H9 (cell line): ENCODE measurements at regions not wholly inside any gene's neighbourhood (a gene's known extent, or its start where the extent isn't known, plus 50 kb on each side); places are given as distances from the start of the nearest gene placed in this dataset.

ENCODE experiments used
- DNase-seq: peaks from one replicate; pipeline ENCODE4 v3.0.0-alpha.2; 2017
- H2AFZ ChIP-seq: one replicate; pipeline ENCODE4 v1.6.1; 2013; ENCODE audit warnings: mild to moderate bottlenecking, low read length, control low read depth, moderate library complexity
- H2AK5ac ChIP-seq: 2 replicates; pipeline ENCODE4 v1.6.1; 2013; ENCODE audit warnings: low read length, control low read depth, mixed read lengths; ENCODE audit not compliant: insufficient read length
- H2BK120ac ChIP-seq: one replicate; pipeline ENCODE4 v1.6.1; 2013; ENCODE audit warnings: low read depth, mild to moderate bottlenecking, low read length, control low read depth, inconsistent platforms; ENCODE audit not compliant: poor library complexity, severe bottlenecking
- H2BK12ac ChIP-seq: 2 replicates; pipeline ENCODE4 v1.6.1; 2013; ENCODE audit warnings: low read length, control low read depth, mixed read lengths, low read depth; ENCODE audit not compliant: insufficient read length
- H2BK15ac ChIP-seq: 2 replicates; pipeline ENCODE4 v1.6.1; 2013; ENCODE audit warnings: low read depth, low read length, control low read depth
- H2BK20ac ChIP-seq: one replicate; pipeline ENCODE4 v1.6.1; 2013; ENCODE audit warnings: low read depth, mild to moderate bottlenecking, low read length, control low read depth, inconsistent platforms; ENCODE audit not compliant: poor library complexity, severe bottlenecking
- H2BK5ac ChIP-seq: 2 replicates; pipeline ENCODE4 v1.6.1; 2013; ENCODE audit warnings: low read length, control low read depth, mixed read lengths; ENCODE audit not compliant: insufficient read length
- H3K14ac ChIP-seq: 2 replicates; pipeline ENCODE4 v1.6.1; 2013; ENCODE audit warnings: low read length, control low read depth; ENCODE audit not compliant: insufficient read depth
- H3K18ac ChIP-seq: 2 replicates; pipeline ENCODE4 v1.6.1; 2013; ENCODE audit warnings: low read depth, mild to moderate bottlenecking, mixed read lengths, low read length, control low read depth; ENCODE audit not compliant: insufficient read length
- H3K23ac ChIP-seq: 2 replicates; pipeline ENCODE4 v1.6.1; 2013; ENCODE audit warnings: low read length, control low read depth, mixed read lengths, low read depth; ENCODE audit not compliant: insufficient read length
- H3K23me2 ChIP-seq: 2 replicates; pipeline ENCODE4 v1.6.1; 2013; ENCODE audit warnings: low read depth, mild to moderate bottlenecking, mixed read lengths, low read length, control low read depth; ENCODE audit not compliant: insufficient read length, poor library complexity, severe bottlenecking
- H3K27ac ChIP-seq: 2 replicates; pipeline ENCODE4 v1.5.1; 2013; ENCODE audit warnings: low read length, control low read depth, mixed read lengths, low read depth; ENCODE audit not compliant: insufficient read length
- H3K27me3 ChIP-seq: 2 replicates; pipeline ENCODE4 v1.6.1; 2013; ENCODE audit warnings: low read length, control low read depth, inconsistent platforms; ENCODE audit not compliant: insufficient read depth
- H3K4ac ChIP-seq: 2 replicates; pipeline ENCODE4 v1.6.1; 2013; ENCODE audit warnings: low read depth, mild to moderate bottlenecking, control low read depth, inconsistent platforms, low read length, moderate library complexity
- H3K4me1 ChIP-seq: 2 replicates; pipeline ENCODE4 v1.6.1; 2013; ENCODE audit warnings: low read length, control low read depth, inconsistent platforms; ENCODE audit not compliant: insufficient read depth
- H3K4me2 ChIP-seq: 2 replicates; pipeline ENCODE4 v1.6.1; 2013; ENCODE audit warnings: low read length, control low read depth, mixed read lengths; ENCODE audit not compliant: insufficient read length, insufficient read depth
- H3K56ac ChIP-seq: 2 replicates; pipeline ENCODE4 v1.6.1; 2013; ENCODE audit warnings: low read depth, mild to moderate bottlenecking, mixed read lengths, low read length, control low read depth; ENCODE audit not compliant: insufficient read length
- H3K79me1 ChIP-seq: 2 replicates; pipeline ENCODE4 v1.6.1; 2013; ENCODE audit warnings: low read depth, mild to moderate bottlenecking, moderate library complexity, low read length, control low read depth, inconsistent platforms; ENCODE audit not compliant: insufficient read depth, poor library complexity, severe bottlenecking
- H3K79me2 ChIP-seq: 2 replicates; pipeline ENCODE4 v1.6.1; 2013; ENCODE audit warnings: low read length, control low read depth, inconsistent platforms; ENCODE audit not compliant: insufficient read depth
- H3K9ac ChIP-seq: 2 replicates; pipeline ENCODE4 v1.6.1; 2013; ENCODE audit warnings: low read length, control low read depth, mixed read lengths; ENCODE audit not compliant: insufficient read length; ENCODE audit errors: extremely low read depth
- H3K9me3 ChIP-seq: one replicate; pipeline ENCODE4 v1.6.1; 2013; ENCODE audit warnings: low read depth, low read length, inconsistent platforms; ENCODE audit not compliant: control insufficient read depth
- H3T11ph ChIP-seq: one replicate; pipeline ENCODE4 v1.6.1; 2013; ENCODE audit warnings: mild to moderate bottlenecking, low read length, control low read depth, inconsistent platforms
- H4K20me1 ChIP-seq: one replicate; pipeline ENCODE4 v1.6.1; 2013; ENCODE audit not compliant: control insufficient read depth, insufficient read length, insufficient read depth
- H4K5ac ChIP-seq: 2 replicates; pipeline ENCODE4 v1.6.1; 2013; ENCODE audit warnings: low read depth, mild to moderate bottlenecking, mixed read lengths, low read length, control low read depth; ENCODE audit not compliant: insufficient read length
- H4K8ac ChIP-seq: replicated peaks from 2 replicates; pipeline ENCODE4 v1.6.1; 2013; ENCODE audit warnings: low read length, control low read depth, mixed read lengths, low read depth; ENCODE audit not compliant: insufficient read length
- H4K91ac ChIP-seq: 2 replicates; pipeline ENCODE4 v1.6.1; 2013; ENCODE audit warnings: low read depth, mild to moderate bottlenecking, moderate library complexity, mixed read lengths, low read length, control low read depth; ENCODE audit not compliant: insufficient read length
- H3K27ac Mint-ChIP-seq, 3 experiments: 2 replicates in 2 of 3; 3 replicates in 1 of 3; pipeline ENCODE4 v1.8.0; 2020 to 2021; ENCODE audit warnings: mixed read lengths in 3 of 3, mild to moderate bottlenecking in 1 of 3, moderate library complexity in 1 of 3
- H3K27me3 Mint-ChIP-seq: 2 replicates; pipeline ENCODE4 v1.8.0; 2021; ENCODE audit warnings: low read depth, mild to moderate bottlenecking, moderate library complexity, mixed read lengths
- H3K36me3 Mint-ChIP-seq, 3 experiments: 2 replicates in 2 of 3; 3 replicates in 1 of 3; pipeline ENCODE4 v1.8.0; 2020 to 2021; ENCODE audit warnings: low read depth in 3 of 3, mixed read lengths in 3 of 3; ENCODE audit not compliant: insufficient read depth in 1 of 3
- H3K4me1 Mint-ChIP-seq, 2 experiments: 2 replicates each; pipeline ENCODE4 v1.8.0; 2020; ENCODE audit warnings: mixed read lengths in 2 of 2
- H3K4me3 Mint-ChIP-seq, 2 experiments: 2 replicates in 1 of 2; 3 replicates in 1 of 2; pipeline ENCODE4 v1.8.0; 2020 to 2021; ENCODE audit warnings: mild to moderate bottlenecking in 2 of 2, mixed read lengths in 2 of 2, moderate library complexity in 1 of 2
- H3K9me3 Mint-ChIP-seq, 2 experiments: 2 replicates in 1 of 2; 3 replicates in 1 of 2; pipeline ENCODE4 v1.8.0; 2020; ENCODE audit warnings: mild to moderate bottlenecking in 2 of 2, mixed read lengths in 2 of 2, moderate library complexity in 1 of 2
- WGBS: extraction: QIAGEN DNeasy Blood & Tissue Kit; methylation state at CpG from one replicate; pipeline ENCODE4 v1.1.7; 2013; ENCODE audit warnings: missing lambda C conversion rate, low lambda C conversion rate, mixed read lengths; ENCODE audit not compliant: insufficient read length; ENCODE audit errors: extremely low coverage; 5-methylcytosine and 5-hydroxymethylcytosine counted together
- TF ChIP-seq, protein P1 (sequence below): fragments of 200-600 bp; sonication (generic); conservative IDR thresholded peaks from 3 replicates; pipeline ENCODE4 v1.8.0; 2021; ENCODE audit warnings: antibody characterized with exemption, mild to moderate bottlenecking

DNA sequence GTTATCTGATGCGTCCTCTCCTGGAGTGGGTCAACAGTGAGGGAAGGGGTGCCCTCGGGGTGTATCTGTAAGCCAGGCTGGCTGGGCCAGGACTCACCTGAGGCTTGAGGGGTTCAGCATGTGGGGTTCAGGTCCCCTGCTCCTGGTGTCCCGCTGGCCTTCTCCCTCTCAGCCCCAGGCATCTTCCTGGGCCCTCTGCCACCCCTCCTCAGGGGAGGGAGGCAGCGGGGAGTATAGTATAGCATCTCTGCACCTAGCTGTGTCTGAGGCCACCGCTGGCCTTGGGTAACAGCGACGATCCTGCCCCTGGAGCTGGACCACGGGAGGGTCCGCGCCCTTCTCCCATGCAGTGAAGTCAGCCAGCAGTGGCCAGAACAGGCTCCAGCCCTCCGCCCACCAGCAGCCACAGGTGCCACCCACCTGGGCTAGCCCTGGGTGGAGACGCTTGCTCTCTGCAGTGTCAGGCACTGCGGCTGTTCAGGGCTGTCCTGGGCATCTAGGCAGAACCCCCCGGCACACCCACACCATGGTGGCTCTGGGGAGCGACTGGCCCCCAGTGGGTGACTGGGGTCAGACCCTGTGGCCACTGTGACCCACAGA lies 110.7 kb upstream of the NKX1-1 start:
- H3K4me2 ChIP-seq = no peak overlapping the region
- no peak overlapping the region for H2BK20ac ChIP-seq
- no peak for DNase-seq
- no peak overlapping the region for H2BK5ac ChIP-seq
- TF ChIP-seq, protein P1, sequence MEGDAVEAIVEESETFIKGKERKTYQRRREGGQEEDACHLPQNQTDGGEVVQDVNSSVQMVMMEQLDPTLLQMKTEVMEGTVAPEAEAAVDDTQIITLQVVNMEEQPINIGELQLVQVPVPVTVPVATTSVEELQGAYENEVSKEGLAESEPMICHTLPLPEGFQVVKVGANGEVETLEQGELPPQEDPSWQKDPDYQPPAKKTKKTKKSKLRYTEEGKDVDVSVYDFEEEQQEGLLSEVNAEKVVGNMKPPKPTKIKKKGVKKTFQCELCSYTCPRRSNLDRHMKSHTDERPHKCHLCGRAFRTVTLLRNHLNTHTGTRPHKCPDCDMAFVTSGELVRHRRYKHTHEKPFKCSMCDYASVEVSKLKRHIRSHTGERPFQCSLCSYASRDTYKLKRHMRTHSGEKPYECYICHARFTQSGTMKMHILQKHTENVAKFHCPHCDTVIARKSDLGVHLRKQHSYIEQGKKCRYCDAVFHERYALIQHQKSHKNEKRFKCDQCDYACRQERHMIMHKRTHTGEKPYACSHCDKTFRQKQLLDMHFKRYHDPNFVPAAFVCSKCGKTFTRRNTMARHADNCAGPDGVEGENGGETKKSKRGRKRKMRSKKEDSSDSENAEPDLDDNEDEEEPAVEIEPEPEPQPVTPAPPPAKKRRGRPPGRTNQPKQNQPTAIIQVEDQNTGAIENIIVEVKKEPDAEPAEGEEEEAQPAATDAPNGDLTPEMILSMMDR = no peak
- H3K36me3 Mint-ChIP-seq = no peaks in the 10 kb centered on the region
- no peak overlapping the region for H2BK120ac ChIP-seq
- no peak overlapping the region for H3K4me3 Mint-ChIP-seq
- no peak overlapping the region for H3K27ac ChIP-seq
- no peak overlapping the region for H3K23ac ChIP-seq
- no peaks in the 10 kb centered on the region for H3K4me1 ChIP-seq
- H3K9ac ChIP-seq = no peak overlapping the region
- no peaks in the 10 kb centered on the region for H3K9me3 ChIP-seq
- H4K91ac ChIP-seq = no peak overlapping the region
- no peak overlapping the region for H3T11ph ChIP-seq
- H2BK15ac ChIP-seq = no peak overlapping the region
- no CpG with 5 or more reads among the region's 15 CpGs for WGBS
- no peaks in the 10 kb centered on the region for H3K9me3 Mint-ChIP-seq
- H3K18ac ChIP-seq = no peak overlapping the region
- H3K14ac ChIP-seq = no peak overlapping the region; the same call in 1 of the 2 replicates
- H4K20me1 ChIP-seq = no peaks in the 10 kb centered on the region
- no peak overlapping the region for H3K27ac Mint-ChIP-seq
- no peaks in the 10 kb centered on the region for H3K79me2 ChIP-seq
- H4K5ac ChIP-seq = no peak overlapping the region
- no peaks in the 10 kb centered on the region for H3K79me1 ChIP-seq
- H4K8ac ChIP-seq = no peak overlapping the region
- H3K27me3 ChIP-seq = no peaks in the 10 kb centered on the region
- H3K4me1 Mint-ChIP-seq = peaks cover 2 to 6% of the 10 kb centered on the region in 2 experiments; a peak in 1 of 4 replicates
- H2AFZ ChIP-seq = no peak overlapping the region
- H2BK12ac ChIP-seq = no peak overlapping the region
- peaks cover 3% of the 10 kb centered on the region for H3K23me2 ChIP-seq
- H3K4ac ChIP-seq = no peak overlapping the region
- H2AK5ac ChIP-seq = no peak overlapping the region
- no peak overlapping the region for H3K56ac ChIP-seq
- peaks cover 23% of the 10 kb centered on the region for H3K27me3 Mint-ChIP-seq
